H1 (cell line): ENCODE measurements at regions not wholly inside any gene's neighbourhood (a gene's known extent, or its start where the extent isn't known, plus 50 kb on each side); places are given as distances from the start of the nearest gene placed in this dataset.

Experiments used
- ASH2L ChIP-seq: fragments of 200-600, 300-600 bp; sonication (generic); IDR thresholded peaks from one replicate; pipeline ENCODE4 v1.7.1; 2017; ENCODE audit warnings: low read length
- CTBP2 ChIP-seq: IDR thresholded peaks from 2 replicates; pipeline ENCODE4 v1.7.0; 2011; ENCODE audit warnings: borderline replicate concordance, mild to moderate bottlenecking, moderate library complexity, mixed read lengths, low read length; ENCODE audit not compliant: insufficient read depth, insufficient read length

- no peak for TF ChIP-seq CTBP2
- TF ChIP-seq ASH2L: no peak
These were observed 2167.7 kb upstream of the WWC1 start (continued) for GRCh38 chr5:166123717-166124116.
